Panc1 (cell line): ENCODE measurements at regions not wholly inside any gene's neighbourhood (a gene's known extent, or its start where the extent isn't known, plus 50 kb on each side); places are given as distances from the start of the nearest gene placed in this dataset.

Experiments
- ATAC-seq: fragments of 200-7000 bp; cut with Tn5 transposase; 2 replicates; pipeline ENCODE4 v1.9.1; 2020; ENCODE audit warnings: mild to moderate bottlenecking, moderate library complexity
- BruUV-seq: library from RNA; stranded (reverse); fragments of 400-500 nt; replicated peaks from 2 replicates; lab custom pipeline; 2021; lab: Mats Ljungman, UMichigan
- CTCF ChIA-PET: fragments of 300-600 bp; sonication (Branson Sonifier 250); formaldehyde crosslinking; loops from one replicate; lab custom pipeline; 2022; ENCODE audit warnings: antibody characterized with exemption; lab: Charles Lee
- POLR2A ChIA-PET: fragments of 300-600 bp; sonication (Branson Sonifier 250); formaldehyde crosslinking; loops from one replicate; lab custom pipeline; 2022; ENCODE audit warnings: antibody characterized with exemption; lab: Charles Lee
- DNase-seq: peaks from one replicate; pipeline ENCODE4 v3.0.0-alpha.2; 2010; ENCODE audit warnings: low read depth, low spot score
- H3K27ac ChIP-seq: 2 replicates; pipeline ENCODE4 v1.5.1; 2011; ENCODE audit warnings: mild to moderate bottlenecking, low read length, inconsistent platforms
- H3K27me3 ChIP-seq: fragments of 200-500 bp; sonication (Bioruptor generic); 2 replicates; pipeline ENCODE4 v1.6.0; 2014; ENCODE audit warnings: low read length, inconsistent platforms; ENCODE audit not compliant: control insufficient read depth, insufficient read depth
- H3K36me3 ChIP-seq: fragments of 200-500 bp; sonication (Bioruptor generic); 2 replicates; pipeline ENCODE4 v1.5.1; 2014; ENCODE audit warnings: inconsistent platforms, mild to moderate bottlenecking, low read length, moderate library complexity; ENCODE audit not compliant: control insufficient read depth, insufficient read depth
- H3K4me1 ChIP-seq: 2 replicates; pipeline ENCODE4 v1.5.1; 2011; ENCODE audit warnings: inconsistent platforms, mild to moderate bottlenecking, low read length, moderate library complexity; ENCODE audit not compliant: control insufficient read depth, insufficient read depth
- H3K4me3 ChIP-seq, 2 experiments: 2 replicates each; pipeline ENCODE4 v1.5.1; 2011 to 2012; ENCODE audit warnings: low read depth in 2 of 2, low read length in 2 of 2, mild to moderate bottlenecking in 2 of 2, inconsistent platforms in 1 of 2, moderate library complexity in 1 of 2
- H3K9me3 ChIP-seq: fragments of 200-500 bp; sonication (Bioruptor generic); 2 replicates; pipeline ENCODE4 v1.5.1; 2014; ENCODE audit warnings: low read depth, mild to moderate bottlenecking, inconsistent platforms, low read length, moderate library complexity; ENCODE audit not compliant: control insufficient read depth, insufficient read depth
- CTCF ChIP-seq: fragments of 450-650 bp; IDR thresholded peaks from 2 replicates; pipeline ENCODE4 v1.5.1; 2017; ENCODE audit warnings: mild to moderate bottlenecking
- POLR2AphosphoS5 ChIP-seq: IDR thresholded peaks from 2 replicates; pipeline ENCODE4 v1.6.1; 2012; ENCODE audit warnings: mild to moderate bottlenecking, low read depth, low read length, moderate library complexity
- REST ChIP-seq, 2 experiments: IDR thresholded peaks; 2 replicates each; pipeline ENCODE4 v1.6.1; 2011 to 2012; ENCODE audit warnings: low read depth in 2 of 2, control low read depth in 1 of 2, low read length in 1 of 2, mild to moderate bottlenecking in 1 of 2, moderate library complexity in 1 of 2; ENCODE audit not compliant: insufficient read depth in 1 of 2
- SIN3A ChIP-seq: IDR thresholded peaks from 2 replicates; pipeline ENCODE4 v1.6.1; 2012; ENCODE audit warnings: low read depth, mild to moderate bottlenecking, low read length, moderate library complexity, borderline replicate concordance; ENCODE audit not compliant: insufficient read depth
- TCF7L2 ChIP-seq: IDR thresholded peaks from 2 replicates; pipeline ENCODE4 v1.6.1; 2011; ENCODE audit warnings: mild to moderate bottlenecking, low read depth, low read length, inconsistent platforms
- in situ Hi-C: cut with HindIII; loops from 2 replicates; pipeline ENCODE4 v1.10.0; 2016; ENCODE audit warnings: low sequenced_read_pairs, low pct_unique_long_range_greater_than_20kb
- intact Hi-C: fragments of 100-400 bp; cut with micrococcal nuclease; formaldehyde crosslinking; loops from one replicate; pipeline ENCODE4 v1.10.0; 2022; ENCODE audit not compliant: unreplicated experiment

- no peaks in the 10 kb centered on the region for H3K9me3 ChIP-seq
- ChIA-PET POLR2A (no interaction called here), CTCF (no interaction called here)
- BruUV-seq = no TSS peak
- DNase-seq (no peak), ATAC-seq (no peak)
- H3K4me1 ChIP-seq = no peaks in the 10 kb centered on the region
- in situ Hi-C loops (no loop called here), intact Hi-C loops (no loop called here)
- no peak overlapping the region for H3K27ac ChIP-seq
- TF ChIP-seq REST (IDR thresholded peaks at IDR 0.05; ENCODE audit: insufficient read depth in 1 of 2, low read depth in 2 of 2, low read length in 1 of 2) (no peak), TCF7L2 (no peak), SIN3A (no peak), POLR2AphosphoS5 (no peak), CTCF (no peak)
- no peak overlapping the region for H3K4me3 ChIP-seq
- H3K36me3 ChIP-seq = no peaks in the 10 kb centered on the region
- H3K27me3 ChIP-seq = no peaks in the 10 kb centered on the region
Measured at GRCh38 chrX:39470588-39471407, 627.0 kb downstream of the BCOR start.

GRCh38 chrX:39472161-39472560 lies 625.6 kb downstream of the BCOR start:
- intact Hi-C loops = no loop called here
- H3K4me3 ChIP-seq = no peak overlapping the region
- BruUV-seq = no TSS peak
- in situ Hi-C loops = no loop called here
- no peak for DNase-seq
- no peak overlapping the region for H3K27ac ChIP-seq
- H3K4me1 ChIP-seq = no peaks in the 10 kb centered on the region
- no peaks in the 10 kb centered on the region for H3K9me3 ChIP-seq
- TF ChIP-seq TCF7L2 (no peak), REST (IDR thresholded peaks at IDR 0.05; ENCODE audit: insufficient read depth in 1 of 2, low read depth in 2 of 2, low read length in 1 of 2) (no peak)
- H3K36me3 ChIP-seq = no peaks in the 10 kb centered on the region
- H3K27me3 ChIP-seq = no peaks in the 10 kb centered on the region
- ATAC-seq = no peak
- POLR2A ChIA-PET = no interaction called here
- CTCF ChIA-PET = no interaction called here
